HG03095 (cell line): ENCODE measurements at regions not wholly inside any gene's neighbourhood (a gene's known extent, or its start where the extent isn't known, plus 50 kb on each side); places are given as distances from the start of the nearest gene placed in this dataset.

Experiments used
- ATAC-seq: cut with Tn5 transposase; IDR thresholded peaks from one replicate; pipeline ENCODE4 v1.9.1; 2021; ENCODE audit warnings: moderate library complexity; ENCODE audit not compliant: unreplicated experiment

DNA sequence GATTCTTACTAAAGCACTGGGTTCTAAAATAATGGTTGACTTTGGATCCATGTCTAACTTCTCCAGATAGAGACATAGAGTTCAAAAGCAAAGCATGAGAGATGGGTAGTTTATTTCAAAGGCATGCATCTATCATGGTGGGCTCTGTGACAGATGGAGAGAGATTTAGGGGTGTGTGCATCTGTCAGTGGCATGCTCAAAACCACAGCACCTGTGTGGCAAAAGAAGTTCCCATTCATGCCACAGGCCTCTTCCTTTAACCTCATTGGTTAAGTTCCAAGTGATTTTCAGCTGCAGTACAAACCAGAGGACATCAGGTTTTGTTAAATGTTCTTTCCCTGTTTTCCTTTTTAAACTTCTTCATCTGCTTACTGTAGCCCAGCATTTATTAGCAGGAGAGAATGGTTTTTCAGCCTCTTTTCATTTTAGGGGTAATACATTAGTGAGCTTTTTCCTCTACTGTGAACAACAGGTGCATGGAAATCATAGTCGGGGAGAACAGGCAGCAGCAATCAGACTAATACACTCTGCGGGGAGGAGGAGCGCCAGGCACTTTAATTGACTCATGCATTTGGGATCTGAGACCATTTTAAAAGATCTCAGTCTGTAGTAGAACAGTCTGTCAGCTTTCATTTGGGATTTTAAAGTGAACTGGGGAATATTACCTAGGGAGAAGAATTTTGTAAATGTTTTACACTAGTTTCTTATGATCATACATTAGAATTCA, 52.4 kb upstream of the UPP2 start:
- no peak for ATAC-seq

DNA sequence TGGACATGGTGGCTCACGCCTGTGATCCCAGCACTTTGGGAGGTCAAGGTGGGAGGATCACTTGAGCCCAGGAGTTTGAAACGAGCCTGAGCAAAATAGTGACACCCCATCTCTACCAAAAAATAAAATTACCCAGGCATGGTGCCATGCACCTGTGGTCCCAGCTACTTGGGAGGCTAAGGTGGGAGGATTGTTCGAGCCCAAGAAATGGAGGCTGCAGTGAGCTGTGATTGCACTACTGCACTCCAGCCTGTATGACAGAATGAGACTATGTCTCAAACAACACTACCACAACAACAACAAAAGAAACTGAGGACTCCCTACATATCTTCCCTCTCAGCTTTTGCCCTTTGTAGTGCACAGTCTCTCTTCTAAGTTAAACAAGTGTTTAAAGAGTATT, 53.3 kb upstream of the UPP2 start:
- no peak for ATAC-seq

DNA sequence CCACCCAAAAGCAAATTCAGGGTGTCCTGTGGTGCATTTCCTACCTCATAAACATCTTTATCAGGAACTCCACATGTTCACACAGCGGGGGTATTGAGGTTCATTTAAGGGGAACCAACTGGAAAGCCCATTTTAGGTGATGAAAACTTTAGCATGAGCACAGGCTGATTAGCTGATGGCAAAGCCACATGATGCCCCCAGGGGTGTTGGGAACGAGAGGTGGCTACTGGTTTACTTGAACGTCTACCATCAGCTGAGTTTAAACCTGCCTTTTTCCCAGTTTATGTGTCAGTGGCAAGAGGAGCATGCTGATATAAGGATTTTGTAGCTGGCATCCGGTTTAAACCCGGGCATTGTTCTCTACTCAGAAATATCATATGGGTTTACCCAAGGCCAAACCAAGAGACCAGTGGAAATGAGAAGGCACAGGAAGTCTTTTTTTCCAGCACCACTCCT, 54.5 kb upstream of the UPP2 start:
- ATAC-seq, result no peak

DNA sequence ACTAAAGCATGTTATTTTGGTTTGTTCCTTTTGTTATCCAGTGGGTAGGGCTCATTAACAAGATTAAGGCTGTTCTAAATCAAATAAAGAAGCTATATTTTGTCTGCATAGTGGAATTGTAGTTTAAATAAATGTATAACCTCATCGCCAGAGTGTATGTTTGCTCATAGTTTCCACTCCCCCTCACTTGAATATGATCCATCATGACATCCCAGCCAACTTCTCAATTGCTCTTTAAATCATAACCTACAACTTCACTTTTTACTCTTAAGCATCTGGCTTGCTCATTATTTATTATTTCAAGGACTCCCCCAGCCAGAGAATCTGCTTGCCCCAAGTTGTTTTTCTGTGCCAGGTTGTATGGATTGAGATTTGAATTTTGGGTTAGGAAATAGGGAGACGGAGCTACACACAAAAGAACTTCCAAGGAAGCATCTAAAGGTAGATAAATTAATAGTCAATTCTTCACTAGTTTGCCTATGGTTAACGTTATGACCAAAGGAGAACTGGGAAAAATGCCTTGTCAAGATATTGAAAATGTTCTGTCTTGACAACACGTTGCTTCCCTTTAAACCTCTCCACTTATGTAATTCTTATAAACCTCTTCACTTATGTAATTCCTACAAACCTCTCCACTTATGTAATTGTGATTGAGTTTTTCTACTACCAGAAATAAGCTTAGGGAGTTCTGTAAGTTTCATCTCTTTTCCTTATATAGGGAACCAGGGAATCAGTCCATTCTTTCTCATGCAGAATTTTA, 55.4 kb upstream of the UPP2 start:
- ATAC-seq, result no peak

DNA sequence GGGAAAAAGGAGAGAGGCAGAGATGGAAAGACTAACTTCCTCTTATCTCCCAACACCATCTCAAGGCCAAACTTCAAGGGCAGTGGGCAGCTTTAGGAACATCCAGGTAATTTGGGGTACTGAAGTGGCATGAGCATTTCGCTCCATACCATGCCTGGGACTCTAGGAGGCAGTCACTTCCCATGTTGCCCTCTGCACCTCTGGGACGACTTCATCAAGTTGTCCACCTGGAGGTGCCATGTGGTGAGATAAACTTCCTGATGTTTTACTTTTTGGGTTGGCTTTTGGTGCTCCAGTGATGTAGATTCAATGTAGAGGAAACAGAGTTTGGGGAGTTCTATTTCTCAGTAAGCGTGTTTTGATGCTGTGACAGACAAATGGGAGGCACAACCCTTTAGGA, 56.3 kb upstream of the UPP2 start:
- ATAC-seq, result no peak

DNA sequence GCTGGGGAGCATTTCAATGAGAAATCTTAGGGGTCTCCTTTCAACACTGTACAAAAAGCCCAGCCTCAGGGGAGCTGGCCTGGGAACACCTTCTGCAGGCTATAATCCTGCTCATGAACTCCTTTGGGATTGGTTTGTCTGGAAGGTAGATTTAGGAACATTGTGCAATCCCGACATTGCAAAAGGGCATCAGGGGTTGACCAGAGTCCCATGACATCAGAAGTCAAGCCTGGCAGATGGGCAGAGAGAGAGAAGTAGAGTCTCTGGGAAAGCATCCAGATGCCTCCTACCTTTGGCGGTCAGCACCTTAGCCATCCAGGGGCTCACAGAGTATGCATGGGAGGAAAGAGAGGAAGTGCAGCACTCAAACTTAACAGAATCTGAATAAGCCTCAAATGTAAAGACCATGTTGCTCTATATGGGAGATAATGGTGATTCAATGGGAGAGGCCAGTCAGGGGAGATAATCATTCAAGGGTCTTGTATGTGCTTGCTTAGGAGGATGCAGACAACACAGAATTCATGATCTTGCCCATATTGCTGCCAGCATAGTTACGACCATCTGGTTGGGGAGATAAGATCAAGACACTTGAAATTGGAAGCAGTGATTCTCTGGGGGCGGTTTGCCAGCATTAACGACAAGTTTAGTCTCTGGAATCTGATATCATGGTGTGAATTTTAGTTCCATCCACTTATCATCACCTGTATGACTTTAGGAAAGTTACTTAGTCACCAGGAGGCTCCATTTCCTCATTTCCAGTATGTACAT, 58.3 kb upstream of the UPP2 start:
- no peak for ATAC-seq

DNA sequence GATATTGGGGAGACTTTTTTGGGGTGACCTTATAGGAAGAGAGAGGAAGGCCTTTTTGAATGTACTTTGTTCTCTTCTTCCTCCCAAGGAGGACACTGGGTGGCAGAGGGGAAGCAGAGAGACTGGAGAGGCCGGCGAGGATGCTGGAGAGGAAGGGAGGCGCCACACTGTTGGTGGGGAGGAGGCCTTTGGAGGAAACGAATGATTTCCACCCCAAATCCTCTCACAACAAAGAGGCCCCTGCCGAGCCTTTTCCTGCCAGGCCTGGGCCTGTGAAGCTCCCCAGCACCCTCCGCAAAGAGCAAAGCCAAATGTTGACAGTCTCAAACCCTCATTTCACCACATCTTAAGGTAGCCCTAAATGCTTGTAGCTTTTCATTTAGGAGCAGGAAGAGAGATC, 59.0 kb upstream of the UPP2 start:
- ATAC-seq, result no peak

GRCh38 chr2:158042245-158042644, 59.4 kb upstream of the UPP2 start:
- ATAC-seq, result no peak

GRCh38 chr2:158041400-158041799, 60.3 kb upstream of the UPP2 start:
- no peak for ATAC-seq

DNA sequence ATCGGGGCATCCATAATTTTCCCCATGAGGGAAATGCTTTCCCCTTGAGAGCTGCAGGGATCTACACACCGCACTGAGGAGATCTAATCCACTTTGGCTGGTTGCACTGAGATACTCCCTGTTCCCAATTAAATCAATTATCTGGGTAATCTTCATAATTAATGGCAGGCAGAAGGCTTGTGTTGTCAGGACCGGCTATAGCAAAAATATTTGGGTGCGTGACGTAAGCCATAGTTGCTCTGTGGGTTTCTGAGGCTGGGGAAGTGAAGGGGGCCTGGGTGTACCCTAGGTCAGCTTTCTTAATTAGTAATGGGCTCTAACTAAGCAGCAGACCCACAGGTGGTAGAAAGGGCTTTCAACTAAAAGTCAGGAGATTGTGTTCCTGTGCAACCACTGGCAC, 62.8 kb upstream of the UPP2 start:
- no peak for ATAC-seq

DNA sequence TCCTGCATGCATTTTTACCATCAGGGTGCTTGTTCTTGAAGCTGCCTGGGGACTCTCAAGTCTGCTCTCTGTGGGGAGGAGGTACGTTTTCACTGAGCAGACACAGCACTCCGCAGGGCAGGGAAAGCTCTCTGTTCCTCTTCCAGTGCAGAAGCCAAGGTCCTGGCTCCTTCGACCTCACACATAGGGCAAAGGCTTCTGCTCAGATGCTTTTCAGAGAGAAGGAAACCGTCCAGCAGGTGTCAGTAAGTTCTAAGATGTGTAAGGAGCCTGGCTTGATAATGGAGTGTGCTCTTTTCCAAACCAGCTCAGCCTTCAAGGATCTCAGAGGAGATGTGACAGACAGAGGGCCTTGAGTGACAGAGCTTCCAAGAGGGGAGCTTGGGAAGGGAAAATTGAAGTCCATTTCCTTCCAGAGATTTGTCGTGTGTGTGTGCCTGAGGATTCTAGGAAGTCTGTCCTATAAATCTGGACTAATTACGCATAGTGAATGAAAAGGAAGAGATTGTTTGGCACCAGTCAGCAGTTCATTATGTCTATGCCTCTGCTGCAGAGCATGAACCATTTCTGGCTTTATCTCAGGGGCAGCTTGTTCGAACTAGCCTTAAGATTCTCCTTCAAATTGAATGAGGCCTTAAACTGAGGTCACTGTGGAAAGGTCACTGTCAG, 67.3 kb upstream of the UPP2 start:
- ATAC-seq, result peak; percentile 59

DNA sequence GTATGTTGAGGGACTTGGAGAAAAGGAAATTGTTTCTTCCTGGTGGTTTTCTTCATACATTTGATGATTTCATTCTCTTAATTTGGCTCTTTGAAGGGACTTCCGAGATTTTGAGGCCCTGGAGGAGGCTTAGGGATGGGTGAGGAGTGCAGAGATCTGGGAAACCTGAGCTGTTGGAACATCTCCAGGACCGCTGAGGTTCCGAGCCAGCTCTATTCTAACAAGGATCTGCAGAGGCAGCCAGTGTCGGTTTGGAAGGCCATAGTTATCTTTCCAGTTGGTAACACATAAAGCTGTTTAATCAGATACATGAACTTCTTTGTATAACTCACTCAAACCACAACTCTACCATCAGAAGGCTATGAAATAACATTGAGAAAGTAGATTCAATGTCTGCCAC, 70.3 kb upstream of the UPP2 start:
- ATAC-seq, result no peak

- ATAC-seq, result no peak
Observed at GRCh38 chr2:158025255-158025996, 76.2 kb upstream of the UPP2 start.

GRCh38 chr2:158024288-158024898, 77.3 kb upstream of the UPP2 start:
- ATAC-seq, result peak; percentile 71

DNA sequence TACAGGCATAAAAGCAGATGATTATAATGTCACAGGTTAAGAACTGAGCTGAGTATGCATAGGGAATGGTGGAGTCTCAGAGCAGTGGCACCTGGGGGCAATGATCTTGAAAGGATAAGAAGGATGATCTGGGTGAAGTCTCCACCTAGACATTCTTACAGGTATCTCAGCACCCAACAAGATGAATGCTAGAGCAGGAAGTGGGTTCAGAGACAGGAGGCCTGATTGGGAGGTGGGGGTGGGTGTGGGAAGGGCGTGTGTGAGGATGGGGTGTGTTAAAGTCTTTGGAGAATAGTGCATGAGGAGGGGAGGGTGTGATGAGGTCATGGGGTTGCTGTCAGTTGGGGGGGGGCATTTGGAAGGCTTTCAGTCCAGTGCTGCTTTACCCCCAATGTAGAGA, 78.8 kb upstream of the UPP2 start:
- no peak for ATAC-seq

- ATAC-seq, result no peak
Observed at GRCh38 chr2:158021226-158021625, 80.5 kb upstream of the UPP2 start.

- ATAC-seq, result no peak
Observed at GRCh38 chr2:158015428-158016076, 86.1 kb upstream of the UPP2 start.

- no peak for ATAC-seq
Observed at GRCh38 chr2:158013891-158014290, 87.8 kb upstream of the UPP2 start.

GRCh38 chr2:158011055-158011771, 90.5 kb upstream of the UPP2 start:
- no peak for ATAC-seq
